ENCODE measurements at regions not wholly inside any gene's neighbourhood (a gene's known extent, or its start where the extent isn't known, plus 50 kb on each side); places are given as distances from the start of the nearest gene placed in this dataset.

- Histone ChIP-seq H3K27ac (ENCODE audit: low read depth, low read length) (no peak overlapping the region), H3K36me3 (ENCODE audit: control insufficient read depth in 1 of 2, insufficient read depth in 2 of 2, low read length in 2 of 2) (no peaks in the 10 kb centered on the region), H3K9me2 (ENCODE audit: insufficient read depth) (no peaks in the 10 kb centered on the region), H3K79me2 (ENCODE audit: insufficient read depth, low read length) (no peaks in the 10 kb centered on the region), H3K9ac (ENCODE audit: low read length) (no peak overlapping the region), H3K4me3 (replicated peaks in 1 of 2; ENCODE audit: low read depth in 1 of 2, low read length in 2 of 2) (no peak overlapping the region), H3K27me3 (ENCODE audit: insufficient read depth, low read length) (no peaks in the 10 kb centered on the region), H2AFZ (ENCODE audit: low read depth, low read length, poor library complexity, severe bottlenecking) (no peak overlapping the region), H4K20me1 (ENCODE audit: insufficient read depth) (no peaks in the 10 kb centered on the region), H3K4me1 (ENCODE audit: control insufficient read depth in 1 of 2, insufficient read depth in 2 of 2, low read length in 2 of 2) (no peaks in the 10 kb centered on the region), H3K4me2 (ENCODE audit: low read length) (no peak overlapping the region), H3K9me3 (ENCODE audit: control insufficient read depth in 1 of 2, insufficient read depth in 1 of 2, low read depth in 1 of 2, low read length in 2 of 2) (no peaks in the 10 kb centered on the region)
- ChIA-PET CTCF (interaction anchor here (2.6 kb wide), 1 partner anchor 15 kb away, joined by 7 read pairs; no protein-coding TSS in a partner anchor), RAD21 (ENCODE audit: low non-redundant PET in 1 of 2, low total read pairs in 2 of 2, uncharacterized antibody in 2 of 2, unreplicated experiment in 2 of 2) (no interaction called here), POLR2A (no interaction called here)
- no peak for ATAC-seq
- BruUV-seq (replicated peaks) = no TSS peak
- intact Hi-C loops (cut with micrococcal nuclease) = no loop called here
- TF ChIP-seq EGR1 (IDR thresholded peaks at IDR 0.05; ENCODE audit: low read depth) = no peak
- TF ChIP-seq ATF3 (IDR thresholded peaks at IDR 0.05) = no peak
- no peak for TF ChIP-seq CEBPB (IDR thresholded peaks at IDR 0.05; ENCODE audit: low read depth)
- TF ChIP-seq POLR2AphosphoS5 (IDR thresholded peaks at IDR 0.05; ENCODE audit: low read depth, low read length) = no peak
- no peak for TF ChIP-seq RAD21 (IDR thresholded peaks at IDR 0.05; ENCODE audit: low read depth)
- no peak for TF ChIP-seq TCF7L2 (IDR thresholded peaks at IDR 0.05; ENCODE audit: borderline replicate concordance, extremely low read depth, insufficient read depth, insufficient read length)
- TF ChIP-seq ZNF274 (IDR thresholded peaks at IDR 0.05; ENCODE audit: low read depth, low read length) = no peak
- TF ChIP-seq YY1 (IDR thresholded peaks at IDR 0.05; ENCODE audit: extremely low read depth, insufficient replicate concordance, low read depth, low read length) = no peak
- TF ChIP-seq ELF1 (IDR thresholded peaks at IDR 0.05; ENCODE audit: borderline replicate concordance, low read depth) = no peak
- no peak for TF ChIP-seq EZH2phosphoT487 (IDR thresholded peaks at IDR 0.05; ENCODE audit: borderline replicate concordance)
- no peak for TF ChIP-seq REST (IDR thresholded peaks at IDR 0.05; ENCODE audit: low read depth)
- TF ChIP-seq CBX3 (IDR thresholded peaks at IDR 0.05; ENCODE audit: low read depth) = no peak
- TF ChIP-seq SRF (IDR thresholded peaks at IDR 0.05; ENCODE audit: low read depth) = no peak
- no peak for TF ChIP-seq SP1 (IDR thresholded peaks at IDR 0.05; ENCODE audit: low read depth)
- TF ChIP-seq MAX (IDR thresholded peaks at IDR 0.05) = no peak
- no peak for DNase-seq (ENCODE audit: low read depth, low spot score)
These were observed 1562.9 kb upstream of the TENM3 start for GRCh38 chr4:180680305-180680704.

Data from HCT116 (cell line).